DOHH2 (cell line): ENCODE measurements at regions not wholly inside any gene's neighbourhood (a gene's known extent, or its start where the extent isn't known, plus 50 kb on each side); places are given as distances from the start of the nearest gene placed in this dataset.

ENCODE experiments used
- H3F3A ChIP-seq: fragments of 200-600 bp; sonication (generic), shearing (Covaris generic); 2 replicates; pipeline ENCODE4 v1.6.0; 2016; ENCODE audit warnings: antibody characterized with exemption, mild to moderate bottlenecking; ENCODE audit not compliant: control insufficient read depth, insufficient read depth
- H3K27ac ChIP-seq: fragments of 200-600 bp; sonication (generic); 2 replicates; pipeline ENCODE4 v1.5.1; 2014; ENCODE audit warnings: low read depth, mild to moderate bottlenecking, low read length, moderate library complexity
- H3K27me3 ChIP-seq: fragments of 200-600 bp; sonication (generic); 2 replicates; pipeline ENCODE4 v1.6.1; 2014; ENCODE audit warnings: mild to moderate bottlenecking, low read length, mixed read lengths; ENCODE audit not compliant: control insufficient read depth
- H3K36me3 ChIP-seq: fragments of 200-600 bp; sonication (generic); 2 replicates; pipeline ENCODE4 v1.6.1; 2014; ENCODE audit warnings: mild to moderate bottlenecking, low read length, moderate library complexity, mixed read lengths; ENCODE audit not compliant: control insufficient read depth
- H3K4me1 ChIP-seq: fragments of 200-600 bp; sonication (generic); 2 replicates; pipeline ENCODE4 v1.6.1; 2014; ENCODE audit warnings: mild to moderate bottlenecking, low read length, mixed read lengths; ENCODE audit not compliant: control insufficient read depth
- H3K4me2 ChIP-seq: fragments of 200-600 bp; sonication (generic); 2 replicates; pipeline ENCODE4 v1.6.0; 2014; ENCODE audit warnings: mild to moderate bottlenecking, low read length, moderate library complexity
- H3K4me3 ChIP-seq: fragments of 200-600 bp; sonication (generic); 2 replicates; pipeline ENCODE4 v1.5.1; 2014; ENCODE audit warnings: mild to moderate bottlenecking, low read length, mixed read lengths
- H3K79me2 ChIP-seq: fragments of 200-600 bp; sonication (generic); 2 replicates; pipeline ENCODE4 v1.6.1; 2014; ENCODE audit warnings: mild to moderate bottlenecking, low read length, mixed read lengths; ENCODE audit not compliant: control insufficient read depth
- H3K9me2 ChIP-seq: fragments of 200-600 bp; sonication (generic); replicated peaks from 2 replicates; pipeline ENCODE4 v1.6.1; 2014; ENCODE audit warnings: mild to moderate bottlenecking, low read length, mixed read lengths; ENCODE audit not compliant: control insufficient read depth
- H3K9me3 ChIP-seq: fragments of 200-600 bp; sonication (generic); 2 replicates; pipeline ENCODE4 v1.6.1; 2014; ENCODE audit warnings: antibody characterized with exemption, low read length, mixed read lengths; ENCODE audit not compliant: control insufficient read depth, insufficient read depth
- H4K20me1 ChIP-seq: fragments of 200-600 bp; sonication (generic); 2 replicates; pipeline ENCODE4 v1.6.0; 2014; ENCODE audit warnings: low read depth, mild to moderate bottlenecking, antibody characterized with exemption, low read length, moderate library complexity; ENCODE audit not compliant: control insufficient read depth, insufficient read depth
- EZH2phosphoT487 ChIP-seq: fragments of 200-600 bp; sonication (generic); IDR thresholded peaks from 2 replicates; pipeline ENCODE4 v1.6.1; 2017; ENCODE audit warnings: borderline replicate concordance, mild to moderate bottlenecking, antibody characterized with exemption, low read length, moderate library complexity, mixed read lengths
- TF ChIP-seq, protein P1 (sequence below): fragments of 200-600 bp; sonication (generic); IDR thresholded peaks from one replicate; pipeline ENCODE4 v1.5.1; 2014; ENCODE audit warnings: antibody characterized with exemption, mild to moderate bottlenecking, low read depth, low read length; ENCODE audit not compliant: poor library complexity, severe bottlenecking

- TF ChIP-seq EZH2phosphoT487 = no peak
- TF ChIP-seq, protein P1, sequence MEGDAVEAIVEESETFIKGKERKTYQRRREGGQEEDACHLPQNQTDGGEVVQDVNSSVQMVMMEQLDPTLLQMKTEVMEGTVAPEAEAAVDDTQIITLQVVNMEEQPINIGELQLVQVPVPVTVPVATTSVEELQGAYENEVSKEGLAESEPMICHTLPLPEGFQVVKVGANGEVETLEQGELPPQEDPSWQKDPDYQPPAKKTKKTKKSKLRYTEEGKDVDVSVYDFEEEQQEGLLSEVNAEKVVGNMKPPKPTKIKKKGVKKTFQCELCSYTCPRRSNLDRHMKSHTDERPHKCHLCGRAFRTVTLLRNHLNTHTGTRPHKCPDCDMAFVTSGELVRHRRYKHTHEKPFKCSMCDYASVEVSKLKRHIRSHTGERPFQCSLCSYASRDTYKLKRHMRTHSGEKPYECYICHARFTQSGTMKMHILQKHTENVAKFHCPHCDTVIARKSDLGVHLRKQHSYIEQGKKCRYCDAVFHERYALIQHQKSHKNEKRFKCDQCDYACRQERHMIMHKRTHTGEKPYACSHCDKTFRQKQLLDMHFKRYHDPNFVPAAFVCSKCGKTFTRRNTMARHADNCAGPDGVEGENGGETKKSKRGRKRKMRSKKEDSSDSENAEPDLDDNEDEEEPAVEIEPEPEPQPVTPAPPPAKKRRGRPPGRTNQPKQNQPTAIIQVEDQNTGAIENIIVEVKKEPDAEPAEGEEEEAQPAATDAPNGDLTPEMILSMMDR = no peak
- Histone ChIP-seq H3K4me3 (no peak overlapping the region), H4K20me1 (no peaks in the 10 kb centered on the region), H3K79me2 (no peaks in the 10 kb centered on the region), H3K36me3 (no peaks in the 10 kb centered on the region), H3K9me3 (no peaks in the 10 kb centered on the region), H3K4me1 (no peaks in the 10 kb centered on the region), H3K27ac (no peak overlapping the region), H3K27me3 (no peaks in the 10 kb centered on the region), H3F3A (no peaks in the 10 kb centered on the region), H3K9me2 (no peaks in the 10 kb centered on the region), H3K4me2 (no peak overlapping the region)
Measured at GRCh38 chr20:24334830-24335229, 134.6 kb upstream of the SYNDIG1 start.

- Histone ChIP-seq H3K36me3 (no peaks in the 10 kb centered on the region), H3K4me2 (no peak overlapping the region), H3F3A (no peaks in the 10 kb centered on the region), H3K9me2 (no peaks in the 10 kb centered on the region), H3K79me2 (no peaks in the 10 kb centered on the region), H3K27ac (no peak overlapping the region), H4K20me1 (no peaks in the 10 kb centered on the region), H3K4me3 (no peak overlapping the region), H3K27me3 (no peaks in the 10 kb centered on the region), H3K4me1 (no peaks in the 10 kb centered on the region), H3K9me3 (no peaks in the 10 kb centered on the region)
- TF ChIP-seq, protein P1 = no peak
- no peak for TF ChIP-seq EZH2phosphoT487
Measured at GRCh38 chr20:24332956-24333355, 136.5 kb upstream of the SYNDIG1 start.

GRCh38 chr20:24331939-24332338 lies 137.5 kb upstream of the SYNDIG1 start:
- TF ChIP-seq EZH2phosphoT487 = no peak
- TF ChIP-seq, protein P1 = no peak
- Histone ChIP-seq H3K4me1 (no peaks in the 10 kb centered on the region), H3F3A (no peaks in the 10 kb centered on the region), H3K9me2 (no peaks in the 10 kb centered on the region), H4K20me1 (no peaks in the 10 kb centered on the region), H3K27me3 (no peaks in the 10 kb centered on the region), H3K4me3 (no peak overlapping the region), H3K36me3 (no peaks in the 10 kb centered on the region), H3K9me3 (no peaks in the 10 kb centered on the region), H3K4me2 (no peak overlapping the region), H3K79me2 (no peaks in the 10 kb centered on the region), H3K27ac (no peak overlapping the region)

GRCh38 chr20:24328901-24329300 lies 140.5 kb upstream of the SYNDIG1 start:
- H3K4me1 ChIP-seq = no peaks in the 10 kb centered on the region
- no peaks in the 10 kb centered on the region for H3K36me3 ChIP-seq
- no peaks in the 10 kb centered on the region for H3K9me3 ChIP-seq
- H3K27me3 ChIP-seq = no peaks in the 10 kb centered on the region
- H3K4me3 ChIP-seq = no peak overlapping the region
- H3K4me2 ChIP-seq = no peak overlapping the region
- TF ChIP-seq EZH2phosphoT487 = no peak
- TF ChIP-seq, protein P1 = no peak
- H3F3A ChIP-seq = no peaks in the 10 kb centered on the region
- H3K9me2 ChIP-seq = no peaks in the 10 kb centered on the region
- H3K27ac ChIP-seq = no peak overlapping the region
- H4K20me1 ChIP-seq = no peaks in the 10 kb centered on the region
- no peaks in the 10 kb centered on the region for H3K79me2 ChIP-seq
